GM18499 (cell line): ENCODE measurements at regions not wholly inside any gene's neighbourhood (a gene's known extent, or its start where the extent isn't known, plus 50 kb on each side); places are given as distances from the start of the nearest gene placed in this dataset.
"Not testable (repeated sequence)": the region's sequence is repeated elsewhere in the genome, so short reads cannot be mapped to it uniquely, and the experiment has no call there.

Experiments
- ATAC-seq: cut with Tn5 transposase; IDR thresholded peaks from one replicate; pipeline ENCODE4 v1.9.1; 2021; ENCODE audit warnings: moderate number of reproducible peaks; ENCODE audit not compliant: insufficient read depth, unreplicated experiment

GRCh38 chr4:129248621-129249020 lies 152.7 kb downstream of the C4orf33 start:
- no peak for ATAC-seq

GRCh38 chr4:129254126-129254525 lies 158.2 kb downstream of the C4orf33 start:
- no peak for ATAC-seq

GRCh38 chr4:129254526-129254925 lies 158.6 kb downstream of the C4orf33 start:
- ATAC-seq = no peak

DNA sequence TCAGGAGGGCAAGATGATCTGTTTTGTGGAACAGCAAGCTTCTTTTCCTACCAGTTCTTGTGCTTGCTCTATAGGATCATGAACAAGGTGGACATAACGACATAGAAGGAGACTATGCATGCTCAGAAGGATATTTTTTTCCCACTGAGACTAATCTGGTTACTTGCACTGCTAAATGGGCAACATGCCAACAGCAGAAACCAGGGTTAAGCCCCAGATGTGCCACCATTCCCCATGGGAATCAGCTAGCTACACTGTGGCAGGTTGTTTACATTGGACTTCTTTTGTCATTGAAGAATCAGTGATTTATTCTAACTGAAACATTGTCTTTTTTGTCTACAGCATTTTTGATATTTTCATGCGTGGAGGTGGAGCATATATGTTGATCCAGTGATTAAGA lies 165.6 kb downstream of the C4orf33 start:
- ATAC-seq = no peak

DNA sequence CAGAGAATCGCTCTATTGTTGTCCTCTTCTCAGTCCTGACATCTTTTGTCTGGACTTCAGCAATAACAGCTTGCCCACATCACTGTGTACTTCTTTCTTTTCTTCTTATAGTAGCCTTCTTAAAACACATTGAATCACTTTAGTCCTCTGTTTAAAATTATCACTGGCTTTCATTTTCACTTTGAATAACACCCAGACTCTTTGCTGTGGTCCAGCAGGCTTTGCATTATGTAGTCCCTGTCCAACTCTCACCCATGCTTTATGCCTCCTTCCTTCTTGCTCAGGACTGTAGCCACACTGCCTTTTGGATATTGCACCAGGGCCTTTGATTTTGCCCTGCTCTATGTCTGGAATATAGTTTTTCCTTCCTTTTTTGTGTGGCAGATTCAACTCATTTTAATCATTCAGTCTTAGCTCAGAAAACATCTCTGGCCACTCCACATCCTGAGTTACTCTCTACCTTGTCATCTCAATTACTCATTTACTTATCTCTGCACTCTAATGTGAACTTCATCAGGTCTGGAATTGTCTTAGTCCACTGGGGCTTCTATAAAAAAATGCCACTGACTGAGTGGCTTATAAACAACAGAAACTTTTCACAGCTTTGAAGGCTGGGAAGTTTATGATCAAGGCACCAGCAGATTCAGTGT lies 168.2 kb downstream of the C4orf33 start:
- peak; percentile 99 for ATAC-seq

GRCh38 chr4:129278868-129279267 lies 182.9 kb downstream of the C4orf33 start:
- ATAC-seq = no peak

DNA sequence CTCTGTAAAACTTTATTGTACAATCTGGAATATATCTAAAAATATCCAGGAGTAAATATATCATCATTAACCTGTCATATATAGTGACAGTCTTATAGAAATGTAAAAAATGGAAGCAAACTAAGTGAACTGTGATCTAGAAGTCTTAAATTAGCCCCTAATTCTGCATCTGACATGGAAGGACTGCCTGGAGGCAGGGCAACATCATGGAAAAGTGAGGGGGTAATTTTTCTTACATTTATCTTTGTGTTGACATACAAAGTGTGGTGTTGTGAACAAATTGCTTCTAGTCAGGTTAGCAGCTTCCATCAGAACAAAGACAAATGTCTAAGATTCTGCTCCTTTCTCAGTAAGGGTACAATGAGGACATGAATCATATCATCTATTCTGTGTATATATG lies 186.3 kb downstream of the C4orf33 start:
- ATAC-seq = no peak

DNA sequence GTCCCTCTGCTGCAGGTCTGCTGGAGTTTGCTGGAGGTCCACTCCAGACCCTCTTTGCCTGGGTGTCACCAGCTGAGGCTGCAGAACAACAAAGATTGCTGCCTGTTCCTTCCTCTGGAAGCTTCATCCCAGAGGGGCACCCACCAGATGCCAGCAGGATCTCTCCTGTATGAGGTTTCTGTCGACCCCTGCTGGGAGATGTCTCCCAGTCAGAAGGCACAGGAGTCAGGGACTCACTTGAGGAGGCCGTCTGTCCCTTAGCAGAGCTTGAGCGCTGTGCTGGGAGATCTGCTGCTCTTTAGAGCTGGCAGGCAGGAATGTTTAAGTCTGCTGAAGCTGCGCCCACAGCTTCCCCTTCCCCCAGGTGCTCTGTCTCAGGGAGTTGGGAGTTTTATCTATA lies 196.2 kb downstream of the C4orf33 start:
- not testable (repeated sequence) for ATAC-seq

DNA sequence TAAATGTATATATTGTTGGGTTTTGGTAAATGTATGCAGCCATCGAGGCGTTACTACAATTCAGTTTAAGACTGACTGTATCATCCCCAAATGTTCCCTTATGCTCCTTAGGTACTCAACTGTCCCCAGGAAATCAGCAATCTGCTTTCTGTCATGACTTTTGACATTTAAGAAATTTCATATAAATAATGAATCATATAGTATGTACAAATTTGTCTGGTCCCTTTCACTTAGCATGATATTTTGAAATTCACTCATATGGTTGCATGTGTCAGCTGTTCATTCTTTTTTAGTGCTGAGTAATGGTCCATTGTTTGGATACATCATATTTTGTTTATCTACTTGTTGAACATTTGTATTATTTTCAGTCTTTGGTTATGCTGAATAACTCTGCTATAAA lies 218.8 kb downstream of the C4orf33 start:
- ATAC-seq = no peak

DNA sequence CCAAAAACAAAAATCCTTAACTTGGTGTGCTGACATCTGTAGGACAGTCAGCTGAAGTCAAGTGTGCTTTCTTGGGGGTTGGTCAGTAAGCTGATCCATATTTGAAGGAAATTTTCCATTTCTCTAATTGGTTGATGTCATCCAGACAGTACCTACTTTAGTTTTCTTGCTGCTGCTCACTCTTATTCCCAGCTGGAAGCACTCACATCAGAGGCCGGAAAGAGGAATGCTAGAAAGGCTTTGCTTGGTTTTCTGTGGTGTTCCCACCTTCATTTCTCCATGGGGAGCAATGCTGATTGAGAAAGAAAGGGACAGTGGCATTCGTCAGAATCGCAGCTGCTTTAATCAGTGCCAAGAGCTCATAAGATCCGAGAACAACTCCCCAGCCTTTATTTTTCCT lies 227.0 kb downstream of the C4orf33 start:
- no peak for ATAC-seq

- ATAC-seq = no peak
Measured at GRCh38 chr4:129323658-129324057, 227.7 kb downstream of the C4orf33 start.

DNA sequence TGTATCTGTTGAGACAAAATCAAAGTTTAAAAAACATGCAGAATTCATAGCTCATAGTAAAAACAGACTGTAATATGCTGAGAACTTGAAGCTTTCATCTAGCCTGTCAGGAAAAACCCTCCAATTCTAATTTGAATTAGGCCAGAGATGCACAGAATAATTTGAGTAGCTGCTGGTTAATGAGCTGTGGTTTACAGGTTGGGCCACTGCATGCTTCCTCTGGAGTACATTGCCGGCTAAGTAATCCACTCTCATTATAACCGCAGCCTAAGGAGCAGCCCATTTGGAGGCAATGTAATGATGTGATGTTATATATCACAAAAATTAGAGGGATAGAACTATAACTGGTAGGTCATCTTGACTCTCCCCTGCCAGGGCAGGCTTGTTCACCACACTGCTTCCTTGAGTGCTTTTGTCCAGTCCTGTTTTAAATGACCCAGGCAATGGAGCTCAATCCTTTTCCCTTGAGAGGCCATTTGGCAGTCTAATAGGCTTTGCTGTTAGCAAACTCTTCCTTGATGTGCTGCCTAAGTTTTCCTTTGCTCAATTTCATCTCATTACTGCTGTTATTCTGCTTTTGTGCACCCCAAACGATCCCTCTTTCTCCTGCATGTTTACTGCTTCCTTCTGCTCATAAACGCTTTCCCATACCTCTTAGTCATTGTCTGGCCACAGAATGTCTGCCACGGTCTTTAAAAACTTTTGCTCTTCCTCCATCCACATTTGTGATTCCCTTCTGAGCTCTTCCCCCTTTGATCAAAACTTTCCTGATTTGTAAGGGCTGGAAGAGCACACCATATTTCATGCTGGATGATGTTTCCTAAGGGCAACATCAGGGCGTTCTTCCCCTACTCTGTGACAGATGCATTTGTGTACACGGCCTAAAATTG lies 230.9 kb downstream of the C4orf33 start:
- ATAC-seq = no peak

GRCh38 chr4:129327637-129328036 lies 231.7 kb downstream of the C4orf33 start:
- ATAC-seq = no peak

- ATAC-seq = no peak
Measured at GRCh38 chr4:129328162-129328561, 232.2 kb downstream of the C4orf33 start.

- ATAC-seq = no peak
Measured at GRCh38 chr4:129334136-129334535, 238.2 kb downstream of the C4orf33 start.

DNA sequence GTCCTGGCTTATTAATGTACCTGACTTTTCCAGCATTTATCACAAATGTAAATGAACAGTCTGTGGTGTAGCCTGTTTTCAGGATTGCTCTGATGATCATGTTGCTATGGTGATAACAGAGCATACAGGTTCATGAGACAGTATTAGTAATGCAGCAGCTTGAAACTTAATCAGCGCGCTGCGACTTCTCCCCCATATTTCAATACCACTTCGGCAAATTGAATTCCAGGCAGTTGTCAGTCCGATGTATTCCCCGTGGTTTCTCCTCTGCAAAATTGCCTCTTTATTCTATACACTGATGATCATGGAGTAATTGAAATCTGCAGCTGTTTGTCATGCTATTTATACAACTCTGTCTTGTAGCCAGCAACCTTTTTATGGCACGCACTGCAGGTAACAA lies 239.3 kb downstream of the C4orf33 start:
- no peak for ATAC-seq

DNA sequence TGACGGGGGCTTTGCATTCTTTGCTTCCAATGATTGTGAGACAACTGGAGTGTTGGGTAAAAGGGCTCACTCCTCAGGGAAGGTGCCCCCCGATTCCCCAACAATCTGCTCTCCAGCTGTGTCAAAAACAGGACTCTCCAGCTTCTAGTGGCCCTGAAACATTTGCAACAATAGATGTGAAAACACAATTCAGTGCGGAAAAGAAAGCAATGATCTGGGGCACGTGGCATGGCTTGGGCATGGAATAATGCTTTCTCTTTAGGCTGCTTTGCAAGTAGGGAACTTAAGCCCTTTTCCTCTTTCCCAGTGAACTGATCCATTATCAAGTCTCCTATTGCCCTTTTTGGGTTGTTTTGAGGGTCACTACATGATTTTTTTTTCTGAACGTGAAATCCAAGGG lies 239.9 kb downstream of the C4orf33 start:
- ATAC-seq = no peak

DNA sequence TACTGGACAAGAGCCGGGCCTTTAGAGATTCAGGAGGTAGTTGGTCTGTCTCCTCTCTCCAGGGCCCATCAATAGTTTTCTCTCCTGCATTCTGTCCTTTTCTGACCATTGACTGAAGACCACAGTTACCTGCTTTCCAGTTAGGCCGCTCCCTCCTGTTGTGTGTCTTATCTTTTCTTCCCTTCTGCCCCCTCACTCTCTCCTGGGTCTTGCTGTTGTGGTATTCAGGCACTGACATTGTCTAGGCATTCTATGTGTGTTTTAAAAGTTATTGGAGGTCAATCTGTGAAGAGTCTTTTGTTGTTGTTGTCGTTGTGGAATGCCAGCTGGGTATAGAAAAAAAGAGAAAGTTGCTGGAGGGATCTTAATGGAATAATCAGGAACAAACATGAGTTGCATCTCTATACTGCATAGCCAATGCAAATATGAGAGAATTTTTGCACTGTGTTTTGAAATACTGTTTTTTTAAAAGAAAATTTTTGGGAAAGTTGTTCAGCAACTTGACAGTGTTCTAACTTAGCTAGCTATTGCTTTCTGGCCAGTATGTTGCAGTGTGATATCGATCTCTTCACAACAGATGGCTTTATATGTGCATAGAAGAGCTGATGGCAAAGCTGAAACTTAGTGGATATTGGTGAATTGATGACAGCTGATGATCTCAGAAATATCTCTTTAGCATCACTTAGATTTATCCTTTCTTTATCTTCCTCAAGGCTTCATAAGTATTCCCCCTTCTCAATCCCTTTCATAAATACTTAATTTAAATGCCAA lies 240.7 kb downstream of the C4orf33 start:
- ATAC-seq = no peak

GRCh38 chr4:129337228-129337620 lies 241.3 kb downstream of the C4orf33 start:
- ATAC-seq = no peak

- ATAC-seq = no peak
Measured at GRCh38 chr4:129342819-129343408, 247.0 kb downstream of the C4orf33 start.

DNA sequence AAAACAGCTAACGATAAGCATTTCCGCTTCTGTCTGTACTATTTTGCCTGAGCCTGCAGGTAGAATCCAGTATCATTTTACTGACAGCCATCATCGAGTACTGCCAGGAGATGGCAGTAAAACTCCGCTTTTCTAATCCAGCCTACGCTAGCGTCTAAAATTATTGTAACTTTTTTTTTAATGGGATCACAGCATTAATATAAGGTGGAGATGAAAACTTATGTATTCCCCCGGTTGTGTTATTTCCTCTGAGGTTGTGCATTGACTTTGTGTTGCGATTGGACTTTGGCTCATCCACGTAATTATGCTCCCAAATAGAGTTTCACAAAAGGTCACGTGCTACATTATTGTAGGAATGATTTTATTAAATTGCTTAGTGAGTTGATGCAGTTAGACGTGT lies 248.1 kb downstream of the C4orf33 start:
- no peak for ATAC-seq
